ENCODE measurements at regions not wholly inside any gene's neighbourhood (a gene's known extent, or its start where the extent isn't known, plus 50 kb on each side); places are given as distances from the start of the nearest gene placed in this dataset.

DNA sequence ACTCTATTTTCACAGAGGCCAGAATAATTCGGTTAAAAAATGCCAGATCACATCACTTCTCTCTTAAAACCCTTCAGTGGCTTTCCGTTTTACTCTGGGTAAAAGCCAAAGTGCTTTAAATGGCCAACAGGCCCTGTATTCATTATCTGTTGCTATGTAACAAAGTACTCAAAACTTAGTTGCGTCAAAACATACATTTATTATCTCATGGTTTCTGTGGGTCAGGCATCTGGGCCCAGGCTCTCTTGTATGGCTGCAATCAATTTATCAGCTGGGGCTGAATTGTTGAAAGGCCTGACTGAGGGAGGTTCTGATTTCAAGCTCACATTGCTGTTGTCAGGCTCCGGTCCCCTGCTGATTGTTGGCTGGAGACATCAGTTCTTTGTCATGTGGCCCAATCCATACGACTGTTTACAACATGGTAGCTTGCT, 72.7 kb upstream of the H2AZ1 start:
- H2BK15ac ChIP-seq (ENCODE audit: low read depth, poor library complexity, severe bottlenecking): no peak overlapping the region
- no peak overlapping the region for H3K18ac ChIP-seq (ENCODE audit: low read depth in 1 of 2, low read length in 2 of 2)
- H2AFZ ChIP-seq (ENCODE audit: low read depth, low read length): no peak overlapping the region
- no peak overlapping the region for H2BK5ac ChIP-seq (ENCODE audit: low read depth, low read length, poor library complexity, severe bottlenecking)
- no peak overlapping the region for H3K23ac ChIP-seq (ENCODE audit: low read length in 2 of 2)
- no peak overlapping the region for H4K8ac ChIP-seq (ENCODE audit: low read length)
- peak; percentile 67 for DNase-seq
- no peak overlapping the region for H3K4me3 ChIP-seq (ENCODE audit: insufficient read depth in 1 of 2, low read depth in 1 of 2, low read length in 2 of 2)
- no peak overlapping the region for H2AK5ac ChIP-seq (ENCODE audit: low read length, severe bottlenecking)
- H3K27ac ChIP-seq (ENCODE audit: low read length, poor library complexity, severe bottlenecking): no peak overlapping the region
- no peaks in the 10 kb centered on the region for H3K4me1 ChIP-seq (ENCODE audit: control insufficient read depth, insufficient read depth, low read depth, low read length)
- no peaks in the 10 kb centered on the region for H3K9me3 ChIP-seq (ENCODE audit: control insufficient read depth, low read length)
- H3K27me3 ChIP-seq (ENCODE audit: control insufficient read depth in 1 of 2, insufficient read depth in 1 of 2, low read length in 2 of 2): no peaks in the 10 kb centered on the region
- H3K4me2 ChIP-seq (ENCODE audit: low read length, poor library complexity, severe bottlenecking): no peak overlapping the region
- no peaks in the 10 kb centered on the region for H3K79me1 ChIP-seq (replicated peaks; ENCODE audit: low read length, poor library complexity, severe bottlenecking)
- no peak overlapping the region for H3K4ac ChIP-seq (ENCODE audit: low read depth in 1 of 2, low read length in 2 of 2)
- no peak overlapping the region for H2BK120ac ChIP-seq (ENCODE audit: low read depth, low read length)
- H3K14ac ChIP-seq (ENCODE audit: low read length in 2 of 2): no peak overlapping the region
- 57% methylated on average over 3 of the region's 5 CpGs for WGBS
- no peak overlapping the region for H4K91ac ChIP-seq (ENCODE audit: low read length)
- no peak overlapping the region for H2BK12ac ChIP-seq (ENCODE audit: low read length in 2 of 2)
- H3K9ac ChIP-seq (ENCODE audit: low read length): no peak overlapping the region
- H3K36me3 ChIP-seq (ENCODE audit: control insufficient read depth in 1 of 2, insufficient read depth in 2 of 2, low read depth in 1 of 2, low read length in 2 of 2): no peaks in the 10 kb centered on the region

DNA sequence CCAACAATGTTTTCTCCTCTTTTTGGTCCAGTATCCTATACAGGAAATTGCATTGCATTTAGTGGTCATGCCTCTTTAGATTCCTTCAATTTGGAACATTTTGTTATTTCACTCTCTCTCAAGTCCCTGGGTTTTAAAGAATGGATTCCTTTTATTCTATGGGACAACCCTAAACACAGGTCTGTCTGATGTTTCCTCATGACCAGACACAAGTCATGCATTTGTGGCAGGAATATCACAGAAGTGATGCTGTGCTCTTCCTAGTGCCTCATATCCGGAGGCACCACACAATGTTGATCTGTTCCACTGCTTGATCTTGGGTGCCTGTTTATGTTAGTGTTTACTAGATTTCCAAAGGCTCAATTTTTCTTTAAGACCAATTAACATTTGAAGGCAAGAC, 69.7 kb upstream of the H2AZ1 start:
- Histone ChIP-seq H3K27me3 (ENCODE audit: control insufficient read depth in 1 of 2, insufficient read depth in 1 of 2, low read length in 2 of 2) (no peaks in the 10 kb centered on the region), H3K9me3 (ENCODE audit: control insufficient read depth, low read length) (no peaks in the 10 kb centered on the region), H4K91ac (ENCODE audit: low read length) (no peak overlapping the region), H3K4ac (ENCODE audit: low read depth in 1 of 2, low read length in 2 of 2) (no peak overlapping the region), H3K23ac (ENCODE audit: low read length in 2 of 2) (no peak overlapping the region), H4K8ac (ENCODE audit: low read length) (no peak overlapping the region), H2BK12ac (ENCODE audit: low read length in 2 of 2) (no peak overlapping the region), H2BK5ac (ENCODE audit: low read depth, low read length, poor library complexity, severe bottlenecking) (no peak overlapping the region), H3K4me3 (ENCODE audit: insufficient read depth in 1 of 2, low read depth in 1 of 2, low read length in 2 of 2) (no peak overlapping the region), H3K27ac (ENCODE audit: low read length, poor library complexity, severe bottlenecking) (no peak overlapping the region), H3K9ac (ENCODE audit: low read length) (no peak overlapping the region), H3K79me1 (replicated peaks; ENCODE audit: low read length, poor library complexity, severe bottlenecking) (no peaks in the 10 kb centered on the region), H3K36me3 (ENCODE audit: control insufficient read depth in 1 of 2, insufficient read depth in 2 of 2, low read depth in 1 of 2, low read length in 2 of 2) (no peaks in the 10 kb centered on the region), H3K4me1 (ENCODE audit: control insufficient read depth, insufficient read depth, low read depth, low read length) (no peaks in the 10 kb centered on the region), H2AK5ac (ENCODE audit: low read length, severe bottlenecking) (no peak overlapping the region), H2BK15ac (ENCODE audit: low read depth, poor library complexity, severe bottlenecking) (no peak overlapping the region), H3K4me2 (ENCODE audit: low read length, poor library complexity, severe bottlenecking) (no peak overlapping the region), H2AFZ (ENCODE audit: low read depth, low read length) (no peak overlapping the region), H3K14ac (ENCODE audit: low read length in 2 of 2) (no peak overlapping the region), H2BK120ac (ENCODE audit: low read depth, low read length) (no peak overlapping the region), H3K18ac (ENCODE audit: low read depth in 1 of 2, low read length in 2 of 2) (no peak overlapping the region)
- 100% methylated on average over 1 of the region's 1 CpG for WGBS
- no peak for DNase-seq

DNA sequence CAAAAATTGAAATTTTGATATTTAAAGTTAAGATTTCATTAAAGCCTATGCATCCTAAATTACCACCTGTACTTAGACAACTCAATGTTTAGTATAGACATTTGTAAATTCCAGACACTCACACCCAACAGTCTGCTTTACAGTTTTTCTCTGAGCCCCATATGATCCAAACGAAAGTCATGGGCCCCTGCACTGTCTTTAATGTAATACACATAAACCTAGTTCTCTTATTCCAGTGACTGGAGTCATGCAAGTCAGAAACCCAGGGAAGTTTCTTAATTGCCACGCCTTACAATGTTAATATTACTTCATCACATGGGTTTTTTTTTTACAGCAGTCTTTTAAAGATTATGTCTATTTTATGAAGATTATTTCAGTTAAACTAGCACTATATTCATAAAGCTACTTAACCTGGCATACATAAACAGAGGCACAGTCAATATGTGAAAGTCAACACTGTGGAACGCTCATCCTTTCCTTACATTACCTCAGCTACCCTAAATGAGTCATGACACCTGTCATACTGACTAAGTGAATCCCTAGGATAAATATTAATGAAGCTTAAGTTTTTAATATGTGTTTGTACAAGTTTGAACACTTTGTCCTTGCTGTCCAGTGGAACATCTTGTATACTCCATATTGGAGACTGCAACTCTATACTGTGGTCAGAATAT, 67.7 kb upstream of the H2AZ1 start:
- WGBS: 84% methylated on average over 1 of the region's 3 CpGs
- H3K18ac ChIP-seq (ENCODE audit: low read depth in 1 of 2, low read length in 2 of 2): no peak overlapping the region
- H2BK120ac ChIP-seq (ENCODE audit: low read depth, low read length): no peak overlapping the region
- H3K23ac ChIP-seq (ENCODE audit: low read length in 2 of 2): no peak overlapping the region
- no peak overlapping the region for H2BK5ac ChIP-seq (ENCODE audit: low read depth, low read length, poor library complexity, severe bottlenecking)
- DNase-seq: peak; percentile 33
- no peaks in the 10 kb centered on the region for H3K79me1 ChIP-seq (replicated peaks; ENCODE audit: low read length, poor library complexity, severe bottlenecking)
- H3K4me1 ChIP-seq (ENCODE audit: control insufficient read depth, insufficient read depth, low read depth, low read length): no peaks in the 10 kb centered on the region
- H4K8ac ChIP-seq (ENCODE audit: low read length): no peak overlapping the region
- H3K9ac ChIP-seq (ENCODE audit: low read length): no peak overlapping the region
- no peak overlapping the region for H3K14ac ChIP-seq (ENCODE audit: low read length in 2 of 2)
- H3K27me3 ChIP-seq (ENCODE audit: control insufficient read depth in 1 of 2, insufficient read depth in 1 of 2, low read length in 2 of 2): no peaks in the 10 kb centered on the region
- H4K91ac ChIP-seq (ENCODE audit: low read length): no peak overlapping the region
- H3K4ac ChIP-seq (ENCODE audit: low read depth in 1 of 2, low read length in 2 of 2): no peak overlapping the region
- H3K36me3 ChIP-seq (ENCODE audit: control insufficient read depth in 1 of 2, insufficient read depth in 2 of 2, low read depth in 1 of 2, low read length in 2 of 2): no peaks in the 10 kb centered on the region
- H2BK12ac ChIP-seq (ENCODE audit: low read length in 2 of 2): no peak overlapping the region
- no peak overlapping the region for H3K4me3 ChIP-seq (ENCODE audit: insufficient read depth in 1 of 2, low read depth in 1 of 2, low read length in 2 of 2)
- H2AFZ ChIP-seq (ENCODE audit: low read depth, low read length): no peak overlapping the region
- H3K4me2 ChIP-seq (ENCODE audit: low read length, poor library complexity, severe bottlenecking): no peak overlapping the region
- H2AK5ac ChIP-seq (ENCODE audit: low read length, severe bottlenecking): no peak overlapping the region
- no peak overlapping the region for H3K27ac ChIP-seq (ENCODE audit: low read length, poor library complexity, severe bottlenecking)
- no peaks in the 10 kb centered on the region for H3K9me3 ChIP-seq (ENCODE audit: control insufficient read depth, low read length)
- no peak overlapping the region for H2BK15ac ChIP-seq (ENCODE audit: low read depth, poor library complexity, severe bottlenecking)

DNA sequence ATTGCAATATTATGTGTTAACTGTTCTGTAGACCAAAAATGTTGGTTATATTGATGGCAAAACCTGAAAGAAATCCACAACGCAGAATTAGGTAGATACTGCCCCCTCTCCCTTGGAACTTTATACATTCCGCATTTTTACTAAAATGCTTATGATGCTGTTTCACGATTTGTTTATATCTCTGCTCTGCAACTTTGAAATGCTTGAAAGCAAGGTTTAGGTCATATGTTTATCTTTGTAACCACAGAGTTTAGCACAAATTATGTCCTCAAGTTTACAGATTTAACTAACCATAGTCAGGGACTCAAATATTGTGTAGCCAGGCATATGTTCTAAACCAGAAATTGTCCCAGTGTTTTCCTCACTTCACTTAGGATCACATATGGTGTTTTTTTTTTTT, 66.1 kb upstream of the H2AZ1 start:
- Histone ChIP-seq H4K91ac (ENCODE audit: low read length) (no peak overlapping the region), H3K4me1 (ENCODE audit: control insufficient read depth, insufficient read depth, low read depth, low read length) (no peaks in the 10 kb centered on the region), H3K9ac (ENCODE audit: low read length) (no peak overlapping the region), H3K36me3 (ENCODE audit: control insufficient read depth in 1 of 2, insufficient read depth in 2 of 2, low read depth in 1 of 2, low read length in 2 of 2) (no peaks in the 10 kb centered on the region), H3K4me2 (ENCODE audit: low read length, poor library complexity, severe bottlenecking) (no peak overlapping the region), H3K27me3 (ENCODE audit: control insufficient read depth in 1 of 2, insufficient read depth in 1 of 2, low read length in 2 of 2) (no peaks in the 10 kb centered on the region), H2AK5ac (ENCODE audit: low read length, severe bottlenecking) (no peak overlapping the region), H2BK15ac (ENCODE audit: low read depth, poor library complexity, severe bottlenecking) (no peak overlapping the region), H3K79me1 (replicated peaks; ENCODE audit: low read length, poor library complexity, severe bottlenecking) (no peaks in the 10 kb centered on the region), H3K14ac (ENCODE audit: low read length in 2 of 2) (no peak overlapping the region), H3K18ac (ENCODE audit: low read depth in 1 of 2, low read length in 2 of 2) (peak overlapping the region in 1 of 2 experiments; percentile 57), H4K8ac (ENCODE audit: low read length) (no peak overlapping the region), H3K4ac (ENCODE audit: low read depth in 1 of 2, low read length in 2 of 2) (no peak overlapping the region), H2AFZ (ENCODE audit: low read depth, low read length) (no peak overlapping the region), H2BK12ac (ENCODE audit: low read length in 2 of 2) (no peak overlapping the region), H3K4me3 (ENCODE audit: insufficient read depth in 1 of 2, low read depth in 1 of 2, low read length in 2 of 2) (no peak overlapping the region), H3K9me3 (ENCODE audit: control insufficient read depth, low read length) (no peaks in the 10 kb centered on the region), H2BK120ac (ENCODE audit: low read depth, low read length) (no peak overlapping the region), H3K23ac (ENCODE audit: low read length in 2 of 2) (no peak overlapping the region), H3K27ac (ENCODE audit: low read length, poor library complexity, severe bottlenecking) (no peak overlapping the region), H2BK5ac (ENCODE audit: low read depth, low read length, poor library complexity, severe bottlenecking) (no peak overlapping the region)
- DNase-seq: peak; percentile 85
- 21% methylated on average over 3 of the region's 3 CpGs for WGBS

Data from mesenchymal stem cell (in vitro differentiated cells and primary cell).